ENCODE measurements at regions not wholly inside any gene's neighbourhood (a gene's known extent, or its start where the extent isn't known, plus 50 kb on each side); places are given as distances from the start of the nearest gene placed in this dataset.
"Not testable (repeated sequence)": the region's sequence is repeated elsewhere in the genome, so short reads cannot be mapped to it uniquely, and the experiment has no call there.

- DNase-seq: no peak
Measured at GRCh38 chr11:45382133-45382878, 96.2 kb upstream of the SYT13 start.

GRCh38 chr11:45379162-45379863 lies 93.2 kb upstream of the SYT13 start:
- DNase-seq: no peak

GRCh38 chr11:45378516-45378915 lies 92.4 kb upstream of the SYT13 start:
- DNase-seq: no peak

- DNase-seq: peak; percentile 59
Measured at GRCh38 chr11:45374653-45375059, 88.5 kb upstream of the SYT13 start.

GRCh38 chr11:45374130-45374529 lies 88.0 kb upstream of the SYT13 start:
- no peak for DNase-seq

- DNase-seq: no peak
Measured at GRCh38 chr11:45373506-45374035, 87.4 kb upstream of the SYT13 start.

- not testable (repeated sequence) for DNase-seq
Measured at GRCh38 chr11:45372414-45372813, 86.3 kb upstream of the SYT13 start.

GRCh38 chr11:45371251-45372115 lies 85.3 kb upstream of the SYT13 start:
- peak; percentile 70 for DNase-seq

- DNase-seq: no peak
Measured at GRCh38 chr11:45369313-45369712, 83.2 kb upstream of the SYT13 start.

GRCh38 chr11:45368697-45369096 lies 82.6 kb upstream of the SYT13 start:
- DNase-seq: no peak

GRCh38 chr11:45366619-45367190 lies 80.6 kb upstream of the SYT13 start:
- DNase-seq: no peak

- DNase-seq: no peak
Measured at GRCh38 chr11:45365961-45366618, 79.9 kb upstream of the SYT13 start.

- no peak for DNase-seq
Measured at GRCh38 chr11:45362636-45363035, 76.5 kb upstream of the SYT13 start.

GRCh38 chr11:45361551-45361950 lies 75.4 kb upstream of the SYT13 start:
- DNase-seq: no peak

- DNase-seq: no peak
Measured at GRCh38 chr11:45355706-45356041, 69.5 kb upstream of the SYT13 start.

GRCh38 chr11:45354976-45355705 lies 69.0 kb upstream of the SYT13 start:
- DNase-seq: peak; percentile 92

GRCh38 chr11:45348729-45349128 lies 62.6 kb upstream of the SYT13 start:
- DNase-seq: no peak

- no peak for DNase-seq
Measured at GRCh38 chr11:45347348-45348082, 61.4 kb upstream of the SYT13 start.

- no peak for DNase-seq
Measured at GRCh38 chr11:45345491-45345890, 59.4 kb upstream of the SYT13 start.

GRCh38 chr11:45344028-45344427 lies 57.9 kb upstream of the SYT13 start:
- DNase-seq: no peak

- no peak for DNase-seq
Measured at GRCh38 chr11:45343444-45343843, 57.3 kb upstream of the SYT13 start.
